Lower leg skin (tissue), 3 donors: ENCODE measurements at regions not wholly inside any gene's neighbourhood (a gene's known extent, or its start where the extent isn't known, plus 50 kb on each side); places are given as distances from the start of the nearest gene placed in this dataset.

Source experiments
- POLR2A ChIP-seq, 2 donors: fragments of 450-650 bp; IDR thresholded peaks; one replicate each; pipeline ENCODE4 v1.6.1; 2016 to 2017; ENCODE audit warnings: antibody characterized with exemption in 2 of 2, mild to moderate bottlenecking in 1 of 2, moderate library complexity in 1 of 2
- TF ChIP-seq, protein P1 (sequence below), 3 donors: fragments of 450-650 bp; IDR thresholded peaks; one replicate each; pipeline ENCODE4 v1.5.1; 2016; ENCODE audit warnings: antibody characterized with exemption in 3 of 3, mild to moderate bottlenecking in 3 of 3, moderate library complexity in 2 of 3

DNA sequence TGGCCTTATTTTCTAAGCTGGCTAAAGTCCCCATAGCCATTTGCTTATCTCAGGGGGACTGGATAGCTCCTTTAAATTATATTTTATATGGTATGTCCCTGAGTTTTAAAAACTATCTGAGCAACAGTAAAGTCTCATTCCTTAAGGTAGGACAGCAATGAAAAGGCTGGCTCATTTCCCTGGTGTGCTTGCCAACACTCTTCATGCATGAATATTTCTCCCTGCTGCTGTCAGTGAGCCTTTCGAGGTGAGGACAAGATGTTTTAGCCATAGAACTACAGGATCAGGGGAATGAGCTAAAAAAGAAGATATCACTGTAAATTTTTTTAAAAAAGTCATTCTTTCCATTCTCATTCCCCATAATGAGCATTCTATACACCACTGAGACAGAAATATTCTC lies 427.3 kb upstream of the FAM241A start:
- TF ChIP-seq, protein P1, sequence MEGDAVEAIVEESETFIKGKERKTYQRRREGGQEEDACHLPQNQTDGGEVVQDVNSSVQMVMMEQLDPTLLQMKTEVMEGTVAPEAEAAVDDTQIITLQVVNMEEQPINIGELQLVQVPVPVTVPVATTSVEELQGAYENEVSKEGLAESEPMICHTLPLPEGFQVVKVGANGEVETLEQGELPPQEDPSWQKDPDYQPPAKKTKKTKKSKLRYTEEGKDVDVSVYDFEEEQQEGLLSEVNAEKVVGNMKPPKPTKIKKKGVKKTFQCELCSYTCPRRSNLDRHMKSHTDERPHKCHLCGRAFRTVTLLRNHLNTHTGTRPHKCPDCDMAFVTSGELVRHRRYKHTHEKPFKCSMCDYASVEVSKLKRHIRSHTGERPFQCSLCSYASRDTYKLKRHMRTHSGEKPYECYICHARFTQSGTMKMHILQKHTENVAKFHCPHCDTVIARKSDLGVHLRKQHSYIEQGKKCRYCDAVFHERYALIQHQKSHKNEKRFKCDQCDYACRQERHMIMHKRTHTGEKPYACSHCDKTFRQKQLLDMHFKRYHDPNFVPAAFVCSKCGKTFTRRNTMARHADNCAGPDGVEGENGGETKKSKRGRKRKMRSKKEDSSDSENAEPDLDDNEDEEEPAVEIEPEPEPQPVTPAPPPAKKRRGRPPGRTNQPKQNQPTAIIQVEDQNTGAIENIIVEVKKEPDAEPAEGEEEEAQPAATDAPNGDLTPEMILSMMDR (IDR thresholded peaks at IDR 0.05), result no peak
- TF ChIP-seq POLR2A (IDR thresholded peaks at IDR 0.05), result no peak
